HCT116 (cell line): ENCODE measurements at regions not wholly inside any gene's neighbourhood (a gene's known extent, or its start where the extent isn't known, plus 50 kb on each side); places are given as distances from the start of the nearest gene placed in this dataset.

ENCODE experiments used
- CBX3 ChIP-seq: IDR thresholded peaks from 2 replicates; pipeline ENCODE4 v1.6.1; 2012; ENCODE audit warnings: low read depth
- EGR1 ChIP-seq: IDR thresholded peaks from 2 replicates; pipeline ENCODE4 v1.6.1; 2012; ENCODE audit warnings: low read depth
- POLR2AphosphoS5 ChIP-seq: IDR thresholded peaks from 2 replicates; pipeline ENCODE4 v1.6.1; 2011; ENCODE audit warnings: mild to moderate bottlenecking, low read depth, low read length, moderate library complexity
- RAD21 ChIP-seq: IDR thresholded peaks from 2 replicates; pipeline ENCODE4 v1.6.1; 2012; ENCODE audit warnings: low read depth, mild to moderate bottlenecking
- SRF ChIP-seq: IDR thresholded peaks from 2 replicates; pipeline ENCODE4 v1.6.1; 2012; ENCODE audit warnings: low read depth

DNA sequence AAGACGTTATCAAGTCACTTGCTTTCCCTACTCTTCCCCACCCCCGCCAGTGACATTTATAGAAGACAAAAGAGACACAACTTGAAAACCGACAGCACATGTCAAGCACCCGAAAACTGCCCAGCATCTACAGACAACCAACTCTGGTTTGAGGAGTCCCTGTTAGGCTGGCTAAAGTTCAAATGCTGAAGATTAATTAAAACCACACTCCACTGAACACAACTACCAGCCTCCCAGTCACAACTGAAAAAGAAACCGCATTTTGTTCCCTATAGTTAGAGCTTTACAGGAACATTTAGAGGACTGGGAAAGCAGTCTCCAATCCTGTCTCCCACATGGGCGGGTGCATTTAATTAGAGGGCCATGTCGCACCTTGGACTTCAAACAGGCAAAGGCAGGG is 73.0 kb upstream of the COX10 start:
- no peak for TF ChIP-seq RAD21
- no peak for TF ChIP-seq EGR1
- TF ChIP-seq POLR2AphosphoS5 = no peak
- TF ChIP-seq CBX3 = no peak
- no peak for TF ChIP-seq SRF
